ENCODE measurements at regions not wholly inside any gene's neighbourhood (a gene's known extent, or its start where the extent isn't known, plus 50 kb on each side); places are given as distances from the start of the nearest gene placed in this dataset.

- H3K4me3 ChIP-seq (ENCODE audit: low read depth in 1 of 3, low read length in 3 of 3), result no peak overlapping the region
- H3K27ac ChIP-seq (ENCODE audit: low read depth in 1 of 2, low read length in 2 of 2), result no peak overlapping the region
- H3K9me3 ChIP-seq (ENCODE audit: control insufficient read depth in 4 of 4, low read length in 3 of 4), result no peaks in the 10 kb centered on the region
- H3K27me3 ChIP-seq (ENCODE audit: control insufficient read depth in 4 of 4, insufficient read depth in 4 of 4, low read length in 3 of 4), result no peaks in the 10 kb centered on the region
- H3K4me1 ChIP-seq (ENCODE audit: control insufficient read depth in 4 of 4, insufficient read depth in 4 of 4, low read length in 3 of 4), result no peaks in the 10 kb centered on the region
- H3K9ac ChIP-seq (ENCODE audit: low read depth in 1 of 2, low read length in 2 of 2), result no peak overlapping the region
- DNase-seq (ENCODE audit: low spot score), result no peak
- no peaks in the 10 kb centered on the region for H3K36me3 ChIP-seq (ENCODE audit: control insufficient read depth in 4 of 4, insufficient read depth in 3 of 4, low read depth in 1 of 4, low read length in 3 of 4)
- 78% methylated on average over 5 of the region's 5 CpGs for WGBS
- TF ChIP-seq MAX (IDR thresholded peaks at IDR 0.05), result no peak
These were observed 268.4 kb upstream of the ATP11B start for GRCh38 chr3:182524711-182525401.

GRCh38 chr3:182525766-182526374, 267.4 kb upstream of the ATP11B start:
- DNase-seq (ENCODE audit: low spot score), result no peak
- no peaks in the 10 kb centered on the region for H3K9me3 ChIP-seq (ENCODE audit: control insufficient read depth in 4 of 4, low read length in 3 of 4)
- 49% methylated on average over 4 of the region's 4 CpGs for WGBS

More at GRCh38 chr3:182525766-182526374, 267.4 kb upstream of the ATP11B start:
- H3K4me3 ChIP-seq (ENCODE audit: low read depth in 1 of 3, low read length in 3 of 3), result no peak overlapping the region
- no peaks in the 10 kb centered on the region for H3K4me1 ChIP-seq (ENCODE audit: control insufficient read depth in 4 of 4, insufficient read depth in 4 of 4, low read length in 3 of 4)
- no peak overlapping the region for H3K9ac ChIP-seq (ENCODE audit: low read depth in 1 of 2, low read length in 2 of 2)
- H3K36me3 ChIP-seq (ENCODE audit: control insufficient read depth in 4 of 4, insufficient read depth in 3 of 4, low read depth in 1 of 4, low read length in 3 of 4), result no peaks in the 10 kb centered on the region
- TF ChIP-seq HNF4A (conservative IDR thresholded peaks at IDR 0.05), result no peak
- TF ChIP-seq EGR1 (IDR thresholded peaks at IDR 0.05; ENCODE audit: low read depth in 2 of 2), result no peak
- TF ChIP-seq FOXA2 (IDR thresholded peaks at IDR 0.05), result no peak
- no peak for TF ChIP-seq ZBTB33 (IDR thresholded peaks at IDR 0.05)
- no peak for TF ChIP-seq FOXA1 (IDR thresholded peaks at IDR 0.05)
- TF ChIP-seq ATF3 (IDR thresholded peaks at IDR 0.05), result no peak
- no peak for TF ChIP-seq CTCF (IDR thresholded peaks at IDR 0.05; ENCODE audit: low read depth, low read length, missing input control)
- H3K27ac ChIP-seq (ENCODE audit: low read depth in 1 of 2, low read length in 2 of 2), result no peak overlapping the region
- H3K27me3 ChIP-seq (ENCODE audit: control insufficient read depth in 4 of 4, insufficient read depth in 4 of 4, low read length in 3 of 4), result peaks cover 0 to 3% (median 0%) of the 10 kb centered on the region in 4 donors
